ENCODE measurements at regions not wholly inside any gene's neighbourhood (a gene's known extent, or its start where the extent isn't known, plus 50 kb on each side); places are given as distances from the start of the nearest gene placed in this dataset.

- H3K27ac ChIP-seq: no peak overlapping the region
These were observed 222.2 kb downstream of the GLI2 start for GRCh38 chr2:120957905-120958304.

GRCh38 chr2:120958623-120959366 is 223.1 kb downstream of the GLI2 start:
- Histone ChIP-seq H3K36me3 (ENCODE audit: insufficient read depth) (no peaks in the 10 kb centered on the region), H3K4me1 (ENCODE audit: low read depth, poor library complexity, severe bottlenecking) (no peaks in the 10 kb centered on the region), H3K27ac (no peak overlapping the region), H3K4me2 (no peak overlapping the region), H4K20me1 (ENCODE audit: insufficient read depth) (no peaks in the 10 kb centered on the region), H3K79me2 (ENCODE audit: insufficient read depth, low read depth) (no peaks in the 10 kb centered on the region), H3K27me3 (ENCODE audit: insufficient read depth, low read depth) (no peaks in the 10 kb centered on the region), H2AFZ (ENCODE audit: low read depth) (no peak overlapping the region), H3K4me3 (IDR thresholded peaks at IDR 0.05; ENCODE audit: insufficient read depth, low read depth, low read length) (no peak overlapping the region), H3K9ac (no peak overlapping the region)
- TF ChIP-seq, protein P1, sequence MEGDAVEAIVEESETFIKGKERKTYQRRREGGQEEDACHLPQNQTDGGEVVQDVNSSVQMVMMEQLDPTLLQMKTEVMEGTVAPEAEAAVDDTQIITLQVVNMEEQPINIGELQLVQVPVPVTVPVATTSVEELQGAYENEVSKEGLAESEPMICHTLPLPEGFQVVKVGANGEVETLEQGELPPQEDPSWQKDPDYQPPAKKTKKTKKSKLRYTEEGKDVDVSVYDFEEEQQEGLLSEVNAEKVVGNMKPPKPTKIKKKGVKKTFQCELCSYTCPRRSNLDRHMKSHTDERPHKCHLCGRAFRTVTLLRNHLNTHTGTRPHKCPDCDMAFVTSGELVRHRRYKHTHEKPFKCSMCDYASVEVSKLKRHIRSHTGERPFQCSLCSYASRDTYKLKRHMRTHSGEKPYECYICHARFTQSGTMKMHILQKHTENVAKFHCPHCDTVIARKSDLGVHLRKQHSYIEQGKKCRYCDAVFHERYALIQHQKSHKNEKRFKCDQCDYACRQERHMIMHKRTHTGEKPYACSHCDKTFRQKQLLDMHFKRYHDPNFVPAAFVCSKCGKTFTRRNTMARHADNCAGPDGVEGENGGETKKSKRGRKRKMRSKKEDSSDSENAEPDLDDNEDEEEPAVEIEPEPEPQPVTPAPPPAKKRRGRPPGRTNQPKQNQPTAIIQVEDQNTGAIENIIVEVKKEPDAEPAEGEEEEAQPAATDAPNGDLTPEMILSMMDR (conservative IDR thresholded peaks at IDR 0.05; ENCODE audit: low read depth, low read length): no peak

More at GRCh38 chr2:120957905-120958304, 222.2 kb downstream of the GLI2 start:
- TF ChIP-seq, protein P1 (conservative IDR thresholded peaks at IDR 0.05; ENCODE audit: low read depth, low read length): no peak
- no peak overlapping the region for H2AFZ ChIP-seq (ENCODE audit: low read depth)
- H4K20me1 ChIP-seq (ENCODE audit: insufficient read depth): no peaks in the 10 kb centered on the region
- H3K36me3 ChIP-seq (ENCODE audit: insufficient read depth): no peaks in the 10 kb centered on the region
- H3K27me3 ChIP-seq (ENCODE audit: insufficient read depth, low read depth): no peaks in the 10 kb centered on the region
- H3K4me2 ChIP-seq: no peak overlapping the region
- H3K4me3 ChIP-seq (IDR thresholded peaks at IDR 0.05; ENCODE audit: insufficient read depth, low read depth, low read length): no peak overlapping the region
- H3K9ac ChIP-seq: no peak overlapping the region
- no peaks in the 10 kb centered on the region for H3K79me2 ChIP-seq (ENCODE audit: insufficient read depth, low read depth)
- no peaks in the 10 kb centered on the region for H3K4me1 ChIP-seq (ENCODE audit: low read depth, poor library complexity, severe bottlenecking)

DNA sequence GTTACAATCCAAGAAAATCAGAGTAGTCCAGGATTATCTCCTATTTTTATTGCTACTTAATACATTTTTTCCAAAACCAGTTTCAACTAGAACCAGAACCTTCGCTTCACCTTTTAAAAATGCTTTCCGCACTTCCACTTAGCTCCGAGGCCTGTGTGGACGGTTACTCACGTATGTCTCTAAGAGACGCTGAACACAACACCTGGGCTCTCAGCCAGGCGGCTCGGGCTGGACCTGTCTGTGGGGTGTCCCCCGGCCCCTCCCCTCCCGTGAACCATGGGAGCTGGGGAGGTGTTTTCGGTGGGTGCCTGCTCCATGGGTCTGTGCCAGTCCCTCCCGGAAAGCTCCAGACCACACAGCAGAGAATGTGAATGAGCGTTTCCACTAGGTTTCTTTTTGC is 223.8 kb downstream of the GLI2 start:
- no peaks in the 10 kb centered on the region for H3K36me3 ChIP-seq (ENCODE audit: insufficient read depth)
- TF ChIP-seq, protein P1 (conservative IDR thresholded peaks at IDR 0.05; ENCODE audit: low read depth, low read length): no peak
- H3K9ac ChIP-seq: no peak overlapping the region
- no peaks in the 10 kb centered on the region for H4K20me1 ChIP-seq (ENCODE audit: insufficient read depth)
- no peak overlapping the region for H2AFZ ChIP-seq (ENCODE audit: low read depth)
- H3K27me3 ChIP-seq (ENCODE audit: insufficient read depth, low read depth): no peaks in the 10 kb centered on the region
- no peaks in the 10 kb centered on the region for H3K79me2 ChIP-seq (ENCODE audit: insufficient read depth, low read depth)
- no peak overlapping the region for H3K27ac ChIP-seq
- H3K4me2 ChIP-seq: no peak overlapping the region
- H3K4me1 ChIP-seq (ENCODE audit: low read depth, poor library complexity, severe bottlenecking): no peaks in the 10 kb centered on the region
- H3K4me3 ChIP-seq (IDR thresholded peaks at IDR 0.05; ENCODE audit: insufficient read depth, low read depth, low read length): no peak overlapping the region

GRCh38 chr2:120960770-120961366 is 225.2 kb downstream of the GLI2 start:
- Histone ChIP-seq H3K4me1 (ENCODE audit: low read depth, poor library complexity, severe bottlenecking) (no peaks in the 10 kb centered on the region), H3K27me3 (ENCODE audit: insufficient read depth, low read depth) (no peaks in the 10 kb centered on the region), H2AFZ (ENCODE audit: low read depth) (no peak overlapping the region), H3K4me2 (no peak overlapping the region), H3K4me3 (IDR thresholded peaks at IDR 0.05; ENCODE audit: insufficient read depth, low read depth, low read length) (no peak overlapping the region), H3K36me3 (ENCODE audit: insufficient read depth) (no peaks in the 10 kb centered on the region), H3K27ac (no peak overlapping the region), H4K20me1 (ENCODE audit: insufficient read depth) (no peaks in the 10 kb centered on the region), H3K9ac (no peak overlapping the region), H3K79me2 (ENCODE audit: insufficient read depth, low read depth) (no peaks in the 10 kb centered on the region)
- TF ChIP-seq, protein P1 (conservative IDR thresholded peaks at IDR 0.05; ENCODE audit: low read depth, low read length): no peak

Data from KMS-11 (cell line).